ENCODE measurements at regions not wholly inside any gene's neighbourhood (a gene's known extent, or its start where the extent isn't known, plus 50 kb on each side); places are given as distances from the start of the nearest gene placed in this dataset.

GRCh38 chr12:3990501-3991280 lies 117.5 kb upstream of the PARP11 start:
- Histone ChIP-seq H3K4me3 (ENCODE audit: low read depth, low read length, poor library complexity, severe bottlenecking) (no peak overlapping the region), H4K20me1 (ENCODE audit: insufficient read depth, low read length) (no peaks in the 10 kb centered on the region), H3K79me2 (ENCODE audit: insufficient read depth, low read depth, low read length) (no peaks in the 10 kb centered on the region), H3K9me2 (ENCODE audit: insufficient read depth, low read length) (no peaks in the 10 kb centered on the region), H3K27ac (ENCODE audit: low read depth, low read length, poor library complexity, severe bottlenecking) (no peak overlapping the region), H3K9me3 (ENCODE audit: low read length) (no peaks in the 10 kb centered on the region), H3K4me2 (ENCODE audit: low read length) (no peak overlapping the region), H3K4me1 (ENCODE audit: insufficient read depth, low read length, poor library complexity, severe bottlenecking) (no peaks in the 10 kb centered on the region), H2AFZ (ENCODE audit: low read length) (no peak overlapping the region), H3K36me3 (ENCODE audit: insufficient read depth, low read length) (no peaks in the 10 kb centered on the region)
- TF ChIP-seq EZH2phosphoT487 (IDR thresholded peaks at IDR 0.05; ENCODE audit: borderline replicate concordance, low read depth, low read length) = no peak
- TF ChIP-seq, protein P1, sequence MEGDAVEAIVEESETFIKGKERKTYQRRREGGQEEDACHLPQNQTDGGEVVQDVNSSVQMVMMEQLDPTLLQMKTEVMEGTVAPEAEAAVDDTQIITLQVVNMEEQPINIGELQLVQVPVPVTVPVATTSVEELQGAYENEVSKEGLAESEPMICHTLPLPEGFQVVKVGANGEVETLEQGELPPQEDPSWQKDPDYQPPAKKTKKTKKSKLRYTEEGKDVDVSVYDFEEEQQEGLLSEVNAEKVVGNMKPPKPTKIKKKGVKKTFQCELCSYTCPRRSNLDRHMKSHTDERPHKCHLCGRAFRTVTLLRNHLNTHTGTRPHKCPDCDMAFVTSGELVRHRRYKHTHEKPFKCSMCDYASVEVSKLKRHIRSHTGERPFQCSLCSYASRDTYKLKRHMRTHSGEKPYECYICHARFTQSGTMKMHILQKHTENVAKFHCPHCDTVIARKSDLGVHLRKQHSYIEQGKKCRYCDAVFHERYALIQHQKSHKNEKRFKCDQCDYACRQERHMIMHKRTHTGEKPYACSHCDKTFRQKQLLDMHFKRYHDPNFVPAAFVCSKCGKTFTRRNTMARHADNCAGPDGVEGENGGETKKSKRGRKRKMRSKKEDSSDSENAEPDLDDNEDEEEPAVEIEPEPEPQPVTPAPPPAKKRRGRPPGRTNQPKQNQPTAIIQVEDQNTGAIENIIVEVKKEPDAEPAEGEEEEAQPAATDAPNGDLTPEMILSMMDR (conservative IDR thresholded peaks at IDR 0.05; ENCODE audit: low read length) = no peak
- POLR2A ChIA-PET = interaction anchor here (0.8 kb wide), 1 partner anchor 10 kb away, joined by 3 read pairs; no protein-coding TSS in a partner anchor
- intact Hi-C loops (cut with micrococcal nuclease; ENCODE audit: unreplicated experiment) = no loop called here
- BruUV-seq (replicated peaks) = no TSS peak
- DNase-seq (ENCODE audit: low spot score) = no peak
- CTCF ChIA-PET (ENCODE audit: unreplicated experiment) = no interaction called here

DNA sequence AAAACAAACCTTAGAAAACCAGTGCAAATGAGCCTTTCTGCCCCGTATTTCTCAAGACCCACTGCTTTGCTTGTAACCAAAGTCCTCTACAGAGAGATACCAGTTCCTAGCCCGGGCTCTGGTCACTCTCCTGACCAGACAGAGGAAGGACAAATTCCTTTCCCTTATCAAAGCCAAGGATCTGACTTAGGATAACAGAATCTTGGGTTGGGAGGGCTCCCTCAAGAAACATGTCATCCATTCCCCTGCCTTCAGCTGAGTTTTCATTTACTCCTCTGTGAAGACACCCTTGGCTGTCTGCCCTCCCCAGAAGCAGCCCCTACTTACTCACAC lies 116.0 kb upstream of the PARP11 start:
- no peaks in the 10 kb centered on the region for H3K9me2 ChIP-seq (ENCODE audit: insufficient read depth, low read length)
- BruUV-seq (replicated peaks) = no TSS peak
- no peaks in the 10 kb centered on the region for H3K36me3 ChIP-seq (ENCODE audit: insufficient read depth, low read length)
- H3K4me2 ChIP-seq (ENCODE audit: low read length) = no peak overlapping the region
- ChIA-PET POLR2A (interaction anchor here (1.0 kb wide), 1 partner anchor 20 kb away, joined by 4 read pairs; no protein-coding TSS in a partner anchor), CTCF (ENCODE audit: unreplicated experiment) (no interaction called here)
- no peak overlapping the region for H3K4me3 ChIP-seq (ENCODE audit: low read depth, low read length, poor library complexity, severe bottlenecking)
- no peaks in the 10 kb centered on the region for H3K4me1 ChIP-seq (ENCODE audit: insufficient read depth, low read length, poor library complexity, severe bottlenecking)
- no peak overlapping the region for H2AFZ ChIP-seq (ENCODE audit: low read length)
- no peaks in the 10 kb centered on the region for H3K79me2 ChIP-seq (ENCODE audit: insufficient read depth, low read depth, low read length)
- H4K20me1 ChIP-seq (ENCODE audit: insufficient read depth, low read length) = no peaks in the 10 kb centered on the region
- no peak for DNase-seq (ENCODE audit: low spot score)
- no peaks in the 10 kb centered on the region for H3K9me3 ChIP-seq (ENCODE audit: low read length)
- no peak for TF ChIP-seq EZH2phosphoT487 (IDR thresholded peaks at IDR 0.05; ENCODE audit: borderline replicate concordance, low read depth, low read length)
- TF ChIP-seq, protein P1 (conservative IDR thresholded peaks at IDR 0.05; ENCODE audit: low read length) = no peak
- no peak overlapping the region for H3K27ac ChIP-seq (ENCODE audit: low read depth, low read length, poor library complexity, severe bottlenecking)
- intact Hi-C loops (cut with micrococcal nuclease; ENCODE audit: unreplicated experiment) = no loop called here

- ChIA-PET CTCF (ENCODE audit: unreplicated experiment) (no interaction called here), POLR2A (interaction anchor here (1.0 kb wide), 1 partner anchor 20 kb away, joined by 4 read pairs; no protein-coding TSS in a partner anchor)
- DNase-seq (ENCODE audit: low spot score) = peak; percentile 4
- TF ChIP-seq, protein P1 (conservative IDR thresholded peaks at IDR 0.05; ENCODE audit: low read length) = no peak
- no peak for TF ChIP-seq EZH2phosphoT487 (IDR thresholded peaks at IDR 0.05; ENCODE audit: borderline replicate concordance, low read depth, low read length)
- Histone ChIP-seq H3K79me2 (ENCODE audit: insufficient read depth, low read depth, low read length) (no peaks in the 10 kb centered on the region), H3K9me2 (ENCODE audit: insufficient read depth, low read length) (no peaks in the 10 kb centered on the region), H3K27ac (ENCODE audit: low read depth, low read length, poor library complexity, severe bottlenecking) (no peak overlapping the region), H3K9me3 (ENCODE audit: low read length) (no peaks in the 10 kb centered on the region), H3K4me1 (ENCODE audit: insufficient read depth, low read length, poor library complexity, severe bottlenecking) (no peaks in the 10 kb centered on the region), H3K4me3 (ENCODE audit: low read depth, low read length, poor library complexity, severe bottlenecking) (no peak overlapping the region), H4K20me1 (ENCODE audit: insufficient read depth, low read length) (no peaks in the 10 kb centered on the region), H3K4me2 (ENCODE audit: low read length) (no peak overlapping the region), H2AFZ (ENCODE audit: low read length) (no peak overlapping the region), H3K36me3 (ENCODE audit: insufficient read depth, low read length) (no peaks in the 10 kb centered on the region)
- intact Hi-C loops (cut with micrococcal nuclease; ENCODE audit: unreplicated experiment) = no loop called here
- no TSS peak for BruUV-seq (replicated peaks)
These were observed 115.5 kb upstream of the PARP11 start for GRCh38 chr12:3988519-3989217.
